Calu3 (cell line): ENCODE measurements at regions not wholly inside any gene's neighbourhood (a gene's known extent, or its start where the extent isn't known, plus 50 kb on each side); places are given as distances from the start of the nearest gene placed in this dataset.

Experiments used
- BruUV-seq: library from RNA; stranded (reverse); fragments of 400-500 nt; replicated peaks from 2 replicates; lab custom pipeline; 2021; lab: Mats Ljungman, UMichigan
- CTCF ChIA-PET: fragments of 300-600 bp; sonication (Branson Sonifier 250); formaldehyde crosslinking; loops from one replicate; lab custom pipeline; 2022; ENCODE audit warnings: antibody characterized with exemption; lab: Charles Lee
- DNase-seq: peaks from one replicate; pipeline ENCODE4 v3.0.0; 2022
- H3K27ac Mint-ChIP-seq: one replicate; pipeline ENCODE4 v1.8.0; 2022; ENCODE audit warnings: mixed read lengths; ENCODE audit not compliant: unreplicated experiment
- H3K27me3 Mint-ChIP-seq: one replicate; pipeline ENCODE4 v1.8.0; 2022; ENCODE audit warnings: mixed read lengths; ENCODE audit not compliant: unreplicated experiment
- H3K36me3 Mint-ChIP-seq: one replicate; pipeline ENCODE4 v1.8.0; 2022; ENCODE audit warnings: mild to moderate bottlenecking, moderate library complexity, mixed read lengths; ENCODE audit not compliant: insufficient read depth, unreplicated experiment
- H3K4me1 Mint-ChIP-seq: one replicate; pipeline ENCODE4 v1.8.0; 2022; ENCODE audit warnings: mild to moderate bottlenecking, low read depth, mixed read lengths; ENCODE audit not compliant: unreplicated experiment
- H3K4me3 Mint-ChIP-seq: one replicate; pipeline ENCODE4 v1.8.0; 2022; ENCODE audit warnings: mild to moderate bottlenecking, low read depth, moderate library complexity, mixed read lengths; ENCODE audit not compliant: unreplicated experiment
- H3K9me3 Mint-ChIP-seq: one replicate; pipeline ENCODE4 v1.8.0; 2022; ENCODE audit warnings: low read depth, mixed read lengths; ENCODE audit not compliant: unreplicated experiment
- intact Hi-C: fragments of 100-400 bp; cut with micrococcal nuclease; formaldehyde crosslinking; loops from one replicate; pipeline ENCODE4 v1.10.0; 2022; ENCODE audit not compliant: unreplicated experiment
- TF ChIP-seq, protein P1 (sequence below): fragments of 200-600 bp; IDR thresholded peaks from one replicate; pipeline ENCODE4 v1.8.0; 2022; ENCODE audit warnings: antibody characterized with exemption; ENCODE audit not compliant: unreplicated experiment

DNA sequence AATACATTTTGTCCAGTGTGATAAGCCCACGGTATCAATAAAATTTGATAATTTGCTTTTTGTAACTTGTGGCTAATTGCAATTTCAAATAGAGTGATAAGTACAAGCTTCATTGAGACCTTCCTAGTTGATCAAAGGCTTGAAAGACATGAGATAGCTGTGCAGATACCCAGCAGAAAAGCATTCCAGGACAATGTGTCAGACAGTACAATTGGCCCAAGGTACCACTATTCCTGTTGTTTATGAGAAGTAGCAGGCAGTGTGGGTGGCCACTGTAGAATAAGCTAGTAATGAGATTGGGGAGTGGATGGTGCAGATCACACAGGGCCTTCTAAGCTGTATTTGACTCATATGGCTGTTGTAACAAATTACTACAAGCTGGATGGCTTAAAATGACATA is 182.2 kb downstream of the AMY1C start:
- H3K27ac Mint-ChIP-seq: no peak overlapping the region
- no peaks in the 10 kb centered on the region for H3K9me3 Mint-ChIP-seq
- no peak for DNase-seq
- BruUV-seq: no TSS peak
- no peaks in the 10 kb centered on the region for H3K36me3 Mint-ChIP-seq
- intact Hi-C loops: no loop called here
- no peak overlapping the region for H3K4me3 Mint-ChIP-seq
- TF ChIP-seq, protein P1, sequence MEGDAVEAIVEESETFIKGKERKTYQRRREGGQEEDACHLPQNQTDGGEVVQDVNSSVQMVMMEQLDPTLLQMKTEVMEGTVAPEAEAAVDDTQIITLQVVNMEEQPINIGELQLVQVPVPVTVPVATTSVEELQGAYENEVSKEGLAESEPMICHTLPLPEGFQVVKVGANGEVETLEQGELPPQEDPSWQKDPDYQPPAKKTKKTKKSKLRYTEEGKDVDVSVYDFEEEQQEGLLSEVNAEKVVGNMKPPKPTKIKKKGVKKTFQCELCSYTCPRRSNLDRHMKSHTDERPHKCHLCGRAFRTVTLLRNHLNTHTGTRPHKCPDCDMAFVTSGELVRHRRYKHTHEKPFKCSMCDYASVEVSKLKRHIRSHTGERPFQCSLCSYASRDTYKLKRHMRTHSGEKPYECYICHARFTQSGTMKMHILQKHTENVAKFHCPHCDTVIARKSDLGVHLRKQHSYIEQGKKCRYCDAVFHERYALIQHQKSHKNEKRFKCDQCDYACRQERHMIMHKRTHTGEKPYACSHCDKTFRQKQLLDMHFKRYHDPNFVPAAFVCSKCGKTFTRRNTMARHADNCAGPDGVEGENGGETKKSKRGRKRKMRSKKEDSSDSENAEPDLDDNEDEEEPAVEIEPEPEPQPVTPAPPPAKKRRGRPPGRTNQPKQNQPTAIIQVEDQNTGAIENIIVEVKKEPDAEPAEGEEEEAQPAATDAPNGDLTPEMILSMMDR: no peak
- H3K27me3 Mint-ChIP-seq: no peaks in the 10 kb centered on the region
- CTCF ChIA-PET: no interaction called here
- no peaks in the 10 kb centered on the region for H3K4me1 Mint-ChIP-seq

DNA sequence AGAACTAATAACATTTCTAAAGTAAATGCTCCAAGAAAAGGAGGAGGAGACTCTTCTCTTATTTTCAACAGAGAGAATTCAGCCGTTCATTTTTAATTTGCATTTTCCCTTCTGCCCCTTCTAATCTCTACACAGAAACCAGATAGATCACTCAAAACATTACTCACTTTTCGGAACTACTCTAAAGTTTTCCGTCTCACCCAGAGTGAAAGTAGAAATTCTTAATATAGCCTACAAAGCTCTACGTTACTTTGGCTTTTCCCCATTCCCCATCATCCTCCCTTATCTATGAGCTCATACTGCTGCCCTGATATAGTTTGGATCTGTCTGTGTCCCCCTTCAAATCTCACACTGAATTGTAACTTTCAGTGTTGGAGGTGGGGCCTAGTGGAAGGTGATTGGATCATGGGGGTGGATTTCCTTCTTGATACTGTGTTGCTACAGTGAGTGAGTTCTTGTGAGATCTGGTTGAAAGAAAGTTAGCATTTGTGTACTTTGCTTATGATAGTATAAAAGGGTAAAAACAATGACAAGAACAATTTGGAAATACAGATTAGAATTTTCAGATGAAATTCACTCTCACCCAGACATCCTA is 188.2 kb downstream of the AMY1C start:
- no TSS peak for BruUV-seq
- intact Hi-C loops: no loop called here
- CTCF ChIA-PET: no interaction called here

DNA sequence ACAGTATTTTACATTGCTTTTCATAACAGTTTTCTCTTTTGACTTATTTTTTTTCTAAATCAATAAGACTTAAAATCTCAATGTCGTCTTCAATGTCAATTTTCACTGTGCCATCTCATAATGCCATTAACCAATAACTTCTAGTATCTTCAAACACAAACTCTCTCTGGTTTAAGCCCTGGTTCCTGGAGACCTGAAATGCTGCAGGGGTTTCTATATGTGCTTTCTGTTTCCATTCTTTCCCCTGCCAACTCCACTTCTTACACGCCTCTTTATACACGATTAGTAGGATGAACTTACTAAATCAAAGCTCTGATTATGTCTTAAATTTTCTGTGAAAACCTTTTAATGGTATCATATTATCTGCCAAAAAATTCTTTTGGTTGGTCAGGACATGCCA is 191.4 kb downstream of the AMY1C start:
- H3K4me3 Mint-ChIP-seq: no peak overlapping the region
- peaks cover 8% of the 10 kb centered on the region for H3K4me1 Mint-ChIP-seq
- no TSS peak for BruUV-seq
- intact Hi-C loops: loop anchor here (5.0 to 10.0 kb wide), 4 partner anchors 51 to 694 kb away; no protein-coding TSS in a partner anchor
- H3K27me3 Mint-ChIP-seq: no peaks in the 10 kb centered on the region
- TF ChIP-seq, protein P1: no peak
- CTCF ChIA-PET: no interaction called here
- H3K9me3 Mint-ChIP-seq: no peaks in the 10 kb centered on the region
- H3K36me3 Mint-ChIP-seq: no peaks in the 10 kb centered on the region
- DNase-seq: no peak
- no peak overlapping the region for H3K27ac Mint-ChIP-seq

More for the DNA sequence above, 188.2 kb downstream of the AMY1C start:
- no peaks in the 10 kb centered on the region for H3K4me1 Mint-ChIP-seq
- H3K27me3 Mint-ChIP-seq: no peaks in the 10 kb centered on the region
- no peak overlapping the region for H3K4me3 Mint-ChIP-seq
- DNase-seq: no peak
- H3K36me3 Mint-ChIP-seq: no peaks in the 10 kb centered on the region
- TF ChIP-seq, protein P1: no peak
- no peak overlapping the region for H3K27ac Mint-ChIP-seq
- H3K9me3 Mint-ChIP-seq: no peaks in the 10 kb centered on the region

DNA sequence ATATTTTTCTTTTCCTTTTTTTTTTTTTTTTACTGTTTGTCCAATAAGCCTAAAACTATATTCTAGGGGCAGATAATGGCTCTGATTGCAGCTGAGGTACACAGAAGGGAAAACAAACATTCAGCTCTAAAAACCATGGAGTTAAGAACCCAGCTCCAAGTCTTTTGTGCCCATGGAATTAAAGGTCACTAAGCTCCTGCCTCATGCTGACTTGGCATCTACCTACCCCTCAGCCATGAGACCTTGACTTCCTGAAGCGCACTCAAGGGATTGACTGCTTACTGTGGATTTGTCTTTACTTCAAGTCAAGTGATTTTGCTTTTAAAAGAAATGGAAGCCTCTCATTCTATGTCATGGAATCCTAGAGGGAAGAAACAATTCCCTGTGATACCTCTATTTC is 192.3 kb downstream of the AMY1C start:
- TF ChIP-seq, protein P1: no peak
- DNase-seq: no peak
- Mint-ChIP-seq H3K4me3 (no peak overlapping the region), H3K9me3 (no peaks in the 10 kb centered on the region), H3K27ac (no peak overlapping the region), H3K27me3 (no peaks in the 10 kb centered on the region), H3K36me3 (no peaks in the 10 kb centered on the region), H3K4me1 (peaks cover 8% of the 10 kb centered on the region)
- CTCF ChIA-PET: no interaction called here
- intact Hi-C loops: loop anchor here (5.0 to 10.0 kb wide), 4 partner anchors 50 to 693 kb away; no protein-coding TSS in a partner anchor
- BruUV-seq: no TSS peak
